Upper lobe of left lung (tissue), 6 donors: ENCODE measurements at regions not wholly inside any gene's neighbourhood (a gene's known extent, or its start where the extent isn't known, plus 50 kb on each side); places are given as distances from the start of the nearest gene placed in this dataset.
A peak's percentile ranks its signal among the peaks of the same experiment; 100 is the strongest.

ENCODE experiments used
- ATAC-seq, 2 donors: fragments of 200-7000 bp; cut with Tn5 transposase; one replicate each; pipeline ENCODE4 v1.9.1; 2022; ENCODE audit warnings: mild to moderate bottlenecking in 2 of 2, moderate library complexity in 2 of 2; ENCODE audit not compliant: low FRiP score in 2 of 2
- DNase-seq, 2 donors: peaks; one replicate each; pipeline ENCODE4 v3.0.0-alpha.2; 2019 to 2020
- H3K27ac ChIP-seq, 4 donors: fragments of 200-600 bp; sonication (generic); one replicate each; pipeline ENCODE4 v1.5.1; 2016 to 2019
- H3K27me3 ChIP-seq, 4 donors: fragments of 200-600 bp; sonication (generic); one replicate each; pipeline ENCODE4 v1.5.1; 2017 to 2019
- H3K36me3 ChIP-seq, 4 donors: fragments of 200-600 bp; sonication (generic); one replicate each; pipeline ENCODE4 v1.5.1; 2016 to 2019
- H3K4me1 ChIP-seq, 4 donors: fragments of 200-600 bp; sonication (generic); one replicate each; pipeline ENCODE4 v1.5.1; 2018 to 2019
- H3K4me3 ChIP-seq, 4 donors: fragments of 200-600 bp; sonication (generic); one replicate each; pipeline ENCODE4 v1.5.1; 2017 to 2019; ENCODE audit warnings: mild to moderate bottlenecking in 2 of 4, moderate library complexity in 1 of 4
- H3K9me3 ChIP-seq, 4 donors: fragments of 200-600 bp; sonication (generic); one replicate each; pipeline ENCODE4 v1.5.1; 2018 to 2019
- EP300 ChIP-seq, 4 donors: sonication (generic); formaldehyde crosslinking; IDR thresholded peaks; one replicate each; pipeline ENCODE4 v1.5.1; 2017; ENCODE audit warnings: antibody characterized with exemption in 4 of 4, control low read depth in 2 of 4
- POLR2A ChIP-seq, 4 donors: fragments of 450-650 bp; IDR thresholded peaks; one replicate each; pipeline ENCODE4 v1.5.1; 2016 to 2017; ENCODE audit warnings: antibody characterized with exemption in 4 of 4, mild to moderate bottlenecking in 2 of 4
- POLR2AphosphoS5 ChIP-seq, 2 donors: sonication (generic); formaldehyde crosslinking; IDR thresholded peaks; one replicate each; pipeline ENCODE4 v1.5.1; 2017; ENCODE audit warnings: antibody characterized with exemption in 2 of 2
- WGBS, 2 donors: methylation state at CpG; one replicate each; pipeline ENCODE4 v1.1.5; 2017 to 2018; 5-methylcytosine and 5-hydroxymethylcytosine counted together
- TF ChIP-seq, protein P1 (sequence below), 6 experiments: fragments of 450-650 bp in 4 of 6; fragments of 200-600 bp in 2 of 6; sonication (generic) in 2 of 6; IDR thresholded peaks; one replicate each; pipeline ENCODE4 v1.5.1; 2016 to 2019; ENCODE audit warnings: antibody characterized with exemption in 6 of 6
- donor health status: DM: no; HTN: no; CAD: no; lungs with moderate emphysema.
- donor health status: DM: no; HTN: yes; CAD: no; lungs with severe emphysema.

GRCh38 chr2:147345246-147345645 is 499.6 kb upstream of the ACVR2A start:
- Histone ChIP-seq H3K9me3 (no peaks in the 10 kb centered on the region), H3K4me3 (no peak overlapping the region), H3K36me3 (no peaks in the 10 kb centered on the region), H3K4me1 (no peaks in the 10 kb centered on the region), H3K27me3 (no peaks in the 10 kb centered on the region), H3K27ac (no peak overlapping the region)
- TF ChIP-seq EP300 (IDR thresholded peaks at IDR 0.05), result no peak
- TF ChIP-seq, protein P1, sequence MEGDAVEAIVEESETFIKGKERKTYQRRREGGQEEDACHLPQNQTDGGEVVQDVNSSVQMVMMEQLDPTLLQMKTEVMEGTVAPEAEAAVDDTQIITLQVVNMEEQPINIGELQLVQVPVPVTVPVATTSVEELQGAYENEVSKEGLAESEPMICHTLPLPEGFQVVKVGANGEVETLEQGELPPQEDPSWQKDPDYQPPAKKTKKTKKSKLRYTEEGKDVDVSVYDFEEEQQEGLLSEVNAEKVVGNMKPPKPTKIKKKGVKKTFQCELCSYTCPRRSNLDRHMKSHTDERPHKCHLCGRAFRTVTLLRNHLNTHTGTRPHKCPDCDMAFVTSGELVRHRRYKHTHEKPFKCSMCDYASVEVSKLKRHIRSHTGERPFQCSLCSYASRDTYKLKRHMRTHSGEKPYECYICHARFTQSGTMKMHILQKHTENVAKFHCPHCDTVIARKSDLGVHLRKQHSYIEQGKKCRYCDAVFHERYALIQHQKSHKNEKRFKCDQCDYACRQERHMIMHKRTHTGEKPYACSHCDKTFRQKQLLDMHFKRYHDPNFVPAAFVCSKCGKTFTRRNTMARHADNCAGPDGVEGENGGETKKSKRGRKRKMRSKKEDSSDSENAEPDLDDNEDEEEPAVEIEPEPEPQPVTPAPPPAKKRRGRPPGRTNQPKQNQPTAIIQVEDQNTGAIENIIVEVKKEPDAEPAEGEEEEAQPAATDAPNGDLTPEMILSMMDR (IDR thresholded peaks at IDR 0.05), result no peak
- TF ChIP-seq POLR2AphosphoS5 (IDR thresholded peaks at IDR 0.05), result no peak
- TF ChIP-seq POLR2A (IDR thresholded peaks at IDR 0.05), result no peak
- WGBS, 2 donors, result 97 to 100% methylated on average over 1 of the region's 1 CpG
- ATAC-seq (no peak), DNase-seq (no peak)

- no peak for TF ChIP-seq EP300 (IDR thresholded peaks at IDR 0.05)
- TF ChIP-seq, protein P1 (IDR thresholded peaks at IDR 0.05), result no peak
- TF ChIP-seq POLR2A (IDR thresholded peaks at IDR 0.05), result no peak
- no peak for TF ChIP-seq POLR2AphosphoS5 (IDR thresholded peaks at IDR 0.05)
- DNase-seq, result no peak
- Histone ChIP-seq H3K9me3 (no peaks in the 10 kb centered on the region), H3K27me3 (no peaks in the 10 kb centered on the region), H3K27ac (no peak overlapping the region), H3K4me1 (no peaks in the 10 kb centered on the region), H3K4me3 (no peak overlapping the region), H3K36me3 (no peaks in the 10 kb centered on the region)
- 93 to 97% methylated on average over 1 of the region's 1 CpG for WGBS, 2 donors
- no peak for ATAC-seq
These were observed 502.5 kb upstream of the ACVR2A start for GRCh38 chr2:147342329-147342728.

DNA sequence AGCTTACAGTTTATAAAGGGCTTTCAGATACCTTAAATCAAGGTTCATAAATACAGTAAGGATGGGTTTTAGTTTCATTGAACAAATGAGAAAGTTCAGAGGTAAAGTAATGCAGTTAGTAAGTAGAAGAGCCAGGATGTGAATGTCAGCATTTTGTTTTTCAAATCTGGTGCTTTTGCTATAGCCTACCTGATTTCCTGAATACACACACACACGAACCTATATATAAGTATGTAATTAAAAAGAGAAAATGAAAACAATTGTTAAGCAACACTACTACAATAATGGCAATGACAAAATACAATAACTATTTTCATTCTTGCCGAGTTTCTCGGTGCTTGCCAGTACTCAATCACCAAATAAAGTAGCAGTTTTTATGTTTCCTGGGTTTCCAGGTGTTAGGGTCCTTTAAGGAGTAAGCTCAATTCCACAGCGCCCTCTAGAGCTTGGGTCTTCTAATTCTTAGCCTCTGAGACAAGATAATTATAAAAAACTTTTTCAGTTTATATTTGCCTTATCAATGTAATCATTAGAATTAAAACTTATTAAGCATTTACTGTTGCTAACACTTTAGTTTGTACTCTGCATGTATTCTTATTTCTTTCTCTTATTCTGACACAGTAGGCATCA is 512.9 kb upstream of the ACVR2A start:
- ATAC-seq, result no peak
- peak in 1 of 2 donors; percentile 25 for DNase-seq
- TF ChIP-seq, protein P1 (IDR thresholded peaks at IDR 0.05), result peak in 1 of 6 experiments; percentile 29
- no peak for TF ChIP-seq POLR2AphosphoS5 (IDR thresholded peaks at IDR 0.05)
- WGBS, 2 donors, result 41 to 43% methylated on average over 4 of the region's 4 CpGs
- Histone ChIP-seq H3K4me1 (no peaks in the 10 kb centered on the region), H3K27me3 (no peaks in the 10 kb centered on the region), H3K27ac (no peak overlapping the region), H3K36me3 (no peaks in the 10 kb centered on the region), H3K9me3 (no peaks in the 10 kb centered on the region), H3K4me3 (no peak overlapping the region)

DNA sequence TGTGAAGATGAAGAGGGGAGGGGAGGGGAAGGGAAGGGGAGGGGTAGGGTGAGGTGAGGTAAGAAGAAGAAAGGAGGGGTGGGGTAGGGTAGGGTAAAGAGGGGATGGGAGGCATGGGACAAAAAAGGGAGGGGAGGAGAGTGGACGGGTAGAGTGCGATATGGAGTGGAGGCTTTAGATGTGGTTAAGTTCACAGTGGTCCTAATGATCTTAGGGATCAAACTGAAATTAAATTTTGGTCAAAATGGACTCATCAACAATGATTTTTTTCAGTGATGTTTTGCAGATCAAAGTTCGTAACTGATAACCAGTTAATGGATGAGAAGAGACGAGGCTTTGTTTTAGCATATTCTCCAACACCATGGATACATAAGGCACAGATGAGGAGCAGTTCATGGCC is 513.9 kb upstream of the ACVR2A start:
- Histone ChIP-seq H3K4me3 (no peak overlapping the region), H3K9me3 (no peaks in the 10 kb centered on the region), H3K4me1 (no peaks in the 10 kb centered on the region), H3K36me3 (no peaks in the 10 kb centered on the region), H3K27ac (no peak overlapping the region), H3K27me3 (no peaks in the 10 kb centered on the region)
- DNase-seq (no peak), ATAC-seq (no peak)
- TF ChIP-seq EP300 (IDR thresholded peaks at IDR 0.05) (no peak), POLR2A (IDR thresholded peaks at IDR 0.05) (no peak), POLR2AphosphoS5 (IDR thresholded peaks at IDR 0.05) (no peak)
- TF ChIP-seq, protein P1 (IDR thresholded peaks at IDR 0.05), result no peak
- 92 to 95% methylated on average over 4 of the region's 4 CpGs for WGBS, 2 donors

GRCh38 chr2:147327613-147328012 is 517.2 kb upstream of the ACVR2A start:
- no peak for DNase-seq
- Histone ChIP-seq H3K4me3 (no peak overlapping the region), H3K9me3 (no peaks in the 10 kb centered on the region), H3K4me1 (no peaks in the 10 kb centered on the region), H3K36me3 (no peaks in the 10 kb centered on the region), H3K27me3 (no peaks in the 10 kb centered on the region), H3K27ac (no peak overlapping the region)
- peak in 1 of 2 donors; percentile 51 for ATAC-seq
- no peak for TF ChIP-seq POLR2AphosphoS5 (IDR thresholded peaks at IDR 0.05)
- no peak for TF ChIP-seq EP300 (IDR thresholded peaks at IDR 0.05)
- no peak for TF ChIP-seq POLR2A (IDR thresholded peaks at IDR 0.05)
- TF ChIP-seq, protein P1 (IDR thresholded peaks at IDR 0.05), result no peak
- WGBS, 2 donors, result 30 to 35% methylated on average over 6 of the region's 6 CpGs
